SU-DHL-6 (cell line): ENCODE measurements at regions not wholly inside any gene's neighbourhood (a gene's known extent, or its start where the extent isn't known, plus 50 kb on each side); places are given as distances from the start of the nearest gene placed in this dataset.

Source experiments
- H2AFZ ChIP-seq: fragments of 200-600 bp; sonication (generic); 2 replicates; pipeline ENCODE4 v1.6.1; 2014; ENCODE audit warnings: low read depth, mild to moderate bottlenecking, moderate library complexity, mixed read lengths, antibody characterized with exemption, low read length; ENCODE audit not compliant: severe bottlenecking
- H3F3A ChIP-seq: fragments of 200-600 bp; shearing (Covaris generic); 2 replicates; pipeline ENCODE4 v1.6.0; 2016; ENCODE audit warnings: antibody characterized with exemption, mild to moderate bottlenecking; ENCODE audit not compliant: insufficient read depth
- H3K27ac ChIP-seq: fragments of 200-600 bp; sonication (generic); 2 replicates; pipeline ENCODE4 v1.5.1; 2016; ENCODE audit warnings: low read depth, mild to moderate bottlenecking, low read length, moderate library complexity, mixed read lengths
- H3K27me3 ChIP-seq: fragments of 200-600 bp; sonication (generic), shearing (Covaris generic); 2 replicates; pipeline ENCODE4 v1.6.0; 2014; ENCODE audit warnings: mild to moderate bottlenecking, low read length
- H3K36me3 ChIP-seq: fragments of 200-600 bp; sonication (generic); 2 replicates; pipeline ENCODE4 v1.6.1; 2014; ENCODE audit warnings: mild to moderate bottlenecking, low read length, mixed read lengths
- H3K4me2 ChIP-seq: fragments of 300-600, 200-600 bp; shearing (Covaris generic), sonication (generic); 2 replicates; pipeline ENCODE4 v1.6.0; 2014; ENCODE audit warnings: low read length, low read depth, mild to moderate bottlenecking; ENCODE audit not compliant: poor library complexity, severe bottlenecking
- H3K4me3 ChIP-seq: fragments of 200-600 bp; sonication (generic); 2 replicates; pipeline ENCODE4 v1.5.1; 2014; ENCODE audit warnings: antibody characterized with exemption, low read length, mild to moderate bottlenecking, mixed read lengths; ENCODE audit not compliant: insufficient read depth, poor library complexity, severe bottlenecking
- H3K79me2 ChIP-seq: fragments of 200-600 bp; sonication (generic); 2 replicates; pipeline ENCODE4 v1.6.1; 2014; ENCODE audit warnings: mild to moderate bottlenecking, low read length, moderate library complexity; ENCODE audit not compliant: insufficient read depth
- H3K9ac ChIP-seq: fragments of 200-600 bp; sonication (generic); 2 replicates; pipeline ENCODE4 v1.7.0; 2014; ENCODE audit warnings: mild to moderate bottlenecking, low read length
- H3K9me2 ChIP-seq: fragments of 200-600 bp; sonication (generic); replicated peaks from 2 replicates; pipeline ENCODE4 v1.6.1; 2014; ENCODE audit warnings: low read length; ENCODE audit not compliant: insufficient read depth
- H3K9me3 ChIP-seq: fragments of 200-600 bp; sonication (generic); 2 replicates; pipeline ENCODE4 v1.6.1; 2014; ENCODE audit warnings: low read length, mixed read lengths; ENCODE audit not compliant: insufficient read depth
- H4K20me1 ChIP-seq: fragments of 200-600 bp; sonication (generic); 2 replicates; pipeline ENCODE4 v1.6.1; 2014; ENCODE audit warnings: low read depth, mild to moderate bottlenecking, antibody characterized with exemption, low read length, moderate library complexity, mixed read lengths
- EZH2phosphoT487 ChIP-seq: fragments of 200-600 bp; sonication (generic), shearing (Covaris generic); conservative IDR thresholded peaks from 2 replicates; pipeline ENCODE4 v1.6.1; 2018; ENCODE audit warnings: mild to moderate bottlenecking, antibody characterized with exemption, low read length, moderate library complexity, mixed read lengths
- TF ChIP-seq, protein P1 (sequence below): fragments of 200-600 bp; sonication (generic); IDR thresholded peaks from one replicate; pipeline ENCODE4 v1.5.1; 2017; ENCODE audit warnings: antibody characterized with exemption, mild to moderate bottlenecking, low read length, moderate library complexity; ENCODE audit not compliant: insufficient read depth, poor library complexity, severe bottlenecking

DNA sequence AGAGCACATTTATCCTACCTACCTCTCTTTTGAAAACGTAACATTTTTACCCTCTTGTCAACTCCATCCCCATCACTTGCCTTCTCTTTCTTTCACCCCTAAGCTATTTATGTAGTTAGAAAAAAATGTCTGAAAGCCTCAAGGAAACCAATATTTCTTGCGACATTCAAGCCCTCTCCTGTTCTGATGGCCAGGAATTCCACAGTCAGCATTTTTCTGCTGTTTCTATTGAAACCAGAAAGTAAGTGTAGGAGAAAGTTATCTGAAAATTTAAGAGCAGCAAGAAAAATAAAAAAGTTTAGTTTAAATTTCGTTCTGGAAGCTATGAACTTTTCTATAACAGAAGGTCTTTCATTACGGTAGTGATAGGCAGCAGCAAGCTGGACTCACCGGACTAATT is 247.6 kb upstream of the PBX1 start:
- H3K4me3 ChIP-seq = no peak overlapping the region
- no peaks in the 10 kb centered on the region for H3F3A ChIP-seq
- H3K36me3 ChIP-seq = no peaks in the 10 kb centered on the region
- no peak overlapping the region for H2AFZ ChIP-seq
- no peak for TF ChIP-seq EZH2phosphoT487
- TF ChIP-seq, protein P1, sequence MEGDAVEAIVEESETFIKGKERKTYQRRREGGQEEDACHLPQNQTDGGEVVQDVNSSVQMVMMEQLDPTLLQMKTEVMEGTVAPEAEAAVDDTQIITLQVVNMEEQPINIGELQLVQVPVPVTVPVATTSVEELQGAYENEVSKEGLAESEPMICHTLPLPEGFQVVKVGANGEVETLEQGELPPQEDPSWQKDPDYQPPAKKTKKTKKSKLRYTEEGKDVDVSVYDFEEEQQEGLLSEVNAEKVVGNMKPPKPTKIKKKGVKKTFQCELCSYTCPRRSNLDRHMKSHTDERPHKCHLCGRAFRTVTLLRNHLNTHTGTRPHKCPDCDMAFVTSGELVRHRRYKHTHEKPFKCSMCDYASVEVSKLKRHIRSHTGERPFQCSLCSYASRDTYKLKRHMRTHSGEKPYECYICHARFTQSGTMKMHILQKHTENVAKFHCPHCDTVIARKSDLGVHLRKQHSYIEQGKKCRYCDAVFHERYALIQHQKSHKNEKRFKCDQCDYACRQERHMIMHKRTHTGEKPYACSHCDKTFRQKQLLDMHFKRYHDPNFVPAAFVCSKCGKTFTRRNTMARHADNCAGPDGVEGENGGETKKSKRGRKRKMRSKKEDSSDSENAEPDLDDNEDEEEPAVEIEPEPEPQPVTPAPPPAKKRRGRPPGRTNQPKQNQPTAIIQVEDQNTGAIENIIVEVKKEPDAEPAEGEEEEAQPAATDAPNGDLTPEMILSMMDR = no peak
- no peak overlapping the region for H3K9ac ChIP-seq
- H3K4me2 ChIP-seq = no peak overlapping the region
- no peak overlapping the region for H3K27ac ChIP-seq
- H3K9me2 ChIP-seq = no peaks in the 10 kb centered on the region
- no peaks in the 10 kb centered on the region for H3K9me3 ChIP-seq
- H4K20me1 ChIP-seq = no peaks in the 10 kb centered on the region
- no peaks in the 10 kb centered on the region for H3K79me2 ChIP-seq
- H3K27me3 ChIP-seq = no peaks in the 10 kb centered on the region

DNA sequence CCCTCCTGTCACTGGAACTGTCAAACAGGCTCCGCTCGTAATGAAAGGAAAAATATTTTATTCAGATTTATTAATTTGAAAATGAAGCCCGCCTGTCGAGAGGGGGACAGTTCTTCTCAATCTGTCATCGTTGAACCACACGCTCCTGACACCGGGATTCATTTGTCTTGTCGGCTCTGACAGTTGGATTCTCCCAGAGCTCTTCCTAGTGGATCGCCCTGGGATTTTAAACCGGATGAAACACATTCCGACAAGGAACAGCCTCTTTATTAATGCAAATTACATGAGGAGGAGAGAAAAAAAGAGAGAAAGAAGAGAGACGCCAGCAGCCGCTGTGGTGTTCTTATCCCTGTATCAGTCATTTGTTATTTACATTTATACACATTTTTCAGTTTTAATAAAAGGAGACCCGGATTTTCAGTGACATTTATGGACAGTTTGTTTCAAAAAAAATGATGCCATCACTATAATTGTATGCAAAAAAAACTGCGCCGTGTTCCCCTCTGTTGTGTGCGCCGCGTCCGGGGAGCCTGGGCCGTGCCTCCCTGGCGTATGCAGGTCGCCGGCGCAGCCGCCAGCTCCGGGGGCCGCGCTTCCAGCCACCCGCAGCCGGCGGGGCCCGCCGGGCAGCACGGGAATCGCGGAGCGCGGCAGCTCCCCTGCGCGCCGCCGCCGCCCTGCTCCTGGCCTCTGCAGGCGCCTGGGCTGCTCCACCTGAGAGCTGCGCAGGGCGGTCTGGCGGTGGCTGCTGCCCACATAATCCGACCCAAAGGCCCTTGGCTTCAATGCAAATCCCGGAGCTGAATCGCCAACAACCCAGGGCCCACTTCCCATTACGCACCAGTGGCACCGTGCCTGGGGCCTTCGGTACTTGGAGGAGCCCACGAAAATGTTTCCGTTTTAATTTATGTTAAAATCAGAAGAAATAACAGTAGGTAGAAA is 237.9 kb upstream of the PBX1 start:
- TF ChIP-seq, protein P1 = no peak
- no peak for TF ChIP-seq EZH2phosphoT487
- Histone ChIP-seq H3K27me3 (no peaks in the 10 kb centered on the region), H3K9me3 (no peaks in the 10 kb centered on the region), H3K9me2 (no peaks in the 10 kb centered on the region), H3K4me3 (no peak overlapping the region), H3K27ac (no peak overlapping the region), H3K79me2 (no peaks in the 10 kb centered on the region), H3K4me2 (no peak overlapping the region), H3K36me3 (no peaks in the 10 kb centered on the region), H3F3A (no peaks in the 10 kb centered on the region), H3K9ac (no peak overlapping the region), H2AFZ (no peak overlapping the region), H4K20me1 (no peaks in the 10 kb centered on the region)

DNA sequence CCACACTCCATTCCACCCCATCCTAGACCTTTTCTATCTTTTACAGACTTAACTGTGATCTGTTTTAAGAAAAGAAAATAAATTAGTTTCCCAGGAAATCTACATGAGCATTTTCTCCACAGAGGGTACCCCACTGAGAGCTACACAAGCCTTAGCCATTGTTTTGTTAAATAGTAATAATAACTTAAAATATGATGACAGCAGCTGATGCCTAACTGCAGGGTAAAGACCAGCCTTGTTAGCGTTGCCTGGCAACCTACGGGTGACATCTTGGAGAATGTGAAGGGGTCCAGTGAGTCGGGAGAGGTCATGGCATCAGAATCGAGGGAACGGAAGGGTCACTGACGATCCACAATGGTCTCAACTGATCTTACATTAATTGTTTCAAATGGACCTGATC is 233.2 kb upstream of the PBX1 start:
- TF ChIP-seq, protein P1 = no peak
- no peak for TF ChIP-seq EZH2phosphoT487
- no peaks in the 10 kb centered on the region for H3F3A ChIP-seq
- no peak overlapping the region for H3K4me2 ChIP-seq
- no peak overlapping the region for H3K4me3 ChIP-seq
- no peaks in the 10 kb centered on the region for H3K36me3 ChIP-seq
- H3K9ac ChIP-seq = no peak overlapping the region
- no peak overlapping the region for H2AFZ ChIP-seq
- no peaks in the 10 kb centered on the region for H4K20me1 ChIP-seq
- H3K27me3 ChIP-seq = no peaks in the 10 kb centered on the region
- no peak overlapping the region for H3K27ac ChIP-seq
- H3K9me3 ChIP-seq = no peaks in the 10 kb centered on the region
- no peaks in the 10 kb centered on the region for H3K79me2 ChIP-seq
- no peaks in the 10 kb centered on the region for H3K9me2 ChIP-seq
